Stimulated activated CD4-positive, alpha-beta T cell treated with anti-CD3 and anti-CD28 coated beads, Interleukin-1b, Interleukin-23, amount 100 ng/mL, for 4 hours (primary cell): ENCODE measurements at regions not wholly inside any gene's neighbourhood (a gene's known extent, or its start where the extent isn't known, plus 50 kb on each side); places are given as distances from the start of the nearest gene placed in this dataset.

Source experiments
- DNase-seq, 2 donors: peaks; one replicate each; pipeline ENCODE4 v3.0.0-alpha.2; 2020; ENCODE audit warnings: low read depth in 2 of 2

GRCh38 chr1:222996310-222996975 lies 146.6 kb downstream of the TLR5 start:
- DNase-seq = no peak

- no peak for DNase-seq
Observed at GRCh38 chr1:223000632-223001031, 142.4 kb downstream of the TLR5 start.

- DNase-seq = no peak
Observed at GRCh38 chr1:223001653-223002634, 141.1 kb downstream of the TLR5 start.

- no peak for DNase-seq
Observed at GRCh38 chr1:223003549-223003948, 139.5 kb downstream of the TLR5 start.

- DNase-seq = no peak
Observed at GRCh38 chr1:223006371-223006770, 136.7 kb downstream of the TLR5 start.

GRCh38 chr1:223006917-223007648 lies 136.0 kb downstream of the TLR5 start:
- DNase-seq = no peak

GRCh38 chr1:223007935-223008334 lies 135.1 kb downstream of the TLR5 start:
- no peak for DNase-seq

- DNase-seq = no peak
Observed at GRCh38 chr1:223008808-223009207, 134.2 kb downstream of the TLR5 start.

- DNase-seq = no peak
Observed at GRCh38 chr1:223009406-223009805, 133.6 kb downstream of the TLR5 start.

GRCh38 chr1:223010582-223011504 lies 132.2 kb downstream of the TLR5 start:
- no peak for DNase-seq

- DNase-seq = no peak
Observed at GRCh38 chr1:223011505-223011856, 131.6 kb downstream of the TLR5 start.

- no peak for DNase-seq
Observed at GRCh38 chr1:223012176-223012788, 130.8 kb downstream of the TLR5 start.

GRCh38 chr1:223012938-223013337 lies 130.1 kb downstream of the TLR5 start:
- no peak for DNase-seq

GRCh38 chr1:223014142-223014873 lies 128.7 kb downstream of the TLR5 start:
- no peak for DNase-seq

GRCh38 chr1:223016381-223016780 lies 126.7 kb downstream of the TLR5 start:
- DNase-seq = no peak

GRCh38 chr1:223016890-223017289 lies 126.2 kb downstream of the TLR5 start:
- DNase-seq = no peak

GRCh38 chr1:223017291-223017690 lies 125.8 kb downstream of the TLR5 start:
- DNase-seq = no peak

- no peak for DNase-seq
Observed at GRCh38 chr1:223018534-223018933, 124.5 kb downstream of the TLR5 start.

GRCh38 chr1:223019256-223019655 lies 123.8 kb downstream of the TLR5 start:
- DNase-seq = no peak

- no peak for DNase-seq
Observed at GRCh38 chr1:223020770-223021169, 122.3 kb downstream of the TLR5 start.
